ENCODE measurements at regions not wholly inside any gene's neighbourhood (a gene's known extent, or its start where the extent isn't known, plus 50 kb on each side); places are given as distances from the start of the nearest gene placed in this dataset.

GRCh38 chr14:97027256-97027999 lies 230.2 kb downstream of the VRK1 start:
- in situ Hi-C loops (cut with HindIII; ENCODE audit: low sequenced_read_pairs) = no loop called here

- in situ Hi-C loops (cut with HindIII; ENCODE audit: low sequenced_read_pairs) = no loop called here
Measured at GRCh38 chr14:97028382-97028781, 231.2 kb downstream of the VRK1 start.

- in situ Hi-C loops (cut with HindIII; ENCODE audit: low sequenced_read_pairs) = no loop called here
Measured at GRCh38 chr14:97029800-97030199, 232.6 kb downstream of the VRK1 start.

- in situ Hi-C loops (cut with HindIII; ENCODE audit: low sequenced_read_pairs) = no loop called here
Measured at GRCh38 chr14:97031530-97031929, 234.3 kb downstream of the VRK1 start.

- in situ Hi-C loops (cut with HindIII; ENCODE audit: low sequenced_read_pairs) = no loop called here
Measured at GRCh38 chr14:97033556-97034081, 236.4 kb downstream of the VRK1 start.

- in situ Hi-C loops (cut with HindIII; ENCODE audit: low sequenced_read_pairs) = no loop called here
Measured at GRCh38 chr14:97036086-97036852, 239.1 kb downstream of the VRK1 start.

- in situ Hi-C loops (cut with HindIII; ENCODE audit: low sequenced_read_pairs) = no loop called here
Measured at GRCh38 chr14:97039717-97040363, 242.7 kb downstream of the VRK1 start.

- in situ Hi-C loops (cut with HindIII; ENCODE audit: low sequenced_read_pairs) = no loop called here
Measured at GRCh38 chr14:97046967-97047366, 249.8 kb downstream of the VRK1 start.

GRCh38 chr14:97052001-97052400 lies 254.8 kb downstream of the VRK1 start:
- in situ Hi-C loops (cut with HindIII; ENCODE audit: low sequenced_read_pairs) = no loop called here

- in situ Hi-C loops (cut with HindIII; ENCODE audit: low sequenced_read_pairs) = no loop called here
Measured at GRCh38 chr14:97053941-97054340, 256.8 kb downstream of the VRK1 start.

GRCh38 chr14:97055355-97055754 lies 258.2 kb downstream of the VRK1 start:
- in situ Hi-C loops (cut with HindIII; ENCODE audit: low sequenced_read_pairs) = no loop called here

- in situ Hi-C loops (cut with HindIII; ENCODE audit: low sequenced_read_pairs) = no loop called here
Measured at GRCh38 chr14:97056086-97056485, 258.9 kb downstream of the VRK1 start.

GRCh38 chr14:97057238-97058073 lies 260.3 kb downstream of the VRK1 start:
- in situ Hi-C loops (cut with HindIII; ENCODE audit: low sequenced_read_pairs) = no loop called here

- in situ Hi-C loops (cut with HindIII; ENCODE audit: low sequenced_read_pairs) = no loop called here
Measured at GRCh38 chr14:97058074-97058467, 260.9 kb downstream of the VRK1 start.

GRCh38 chr14:97058589-97058988 lies 261.4 kb downstream of the VRK1 start:
- in situ Hi-C loops (cut with HindIII; ENCODE audit: low sequenced_read_pairs) = no loop called here

- in situ Hi-C loops (cut with HindIII; ENCODE audit: low sequenced_read_pairs) = no loop called here
Measured at GRCh38 chr14:97061198-97061597, 264.0 kb downstream of the VRK1 start.

- in situ Hi-C loops (cut with HindIII; ENCODE audit: low sequenced_read_pairs) = no loop called here
Measured at GRCh38 chr14:97061714-97062113, 264.5 kb downstream of the VRK1 start.

GRCh38 chr14:97065305-97066067 lies 268.3 kb downstream of the VRK1 start:
- in situ Hi-C loops (cut with HindIII; ENCODE audit: low sequenced_read_pairs) = no loop called here

- in situ Hi-C loops (cut with HindIII; ENCODE audit: low sequenced_read_pairs) = no loop called here
Measured at GRCh38 chr14:97066068-97066899, 269.1 kb downstream of the VRK1 start.
